NB4 (cell line): ENCODE measurements at regions not wholly inside any gene's neighbourhood (a gene's known extent, or its start where the extent isn't known, plus 50 kb on each side); places are given as distances from the start of the nearest gene placed in this dataset.

Experiments
- DNase-seq: peaks from one replicate; pipeline ENCODE4 v3.0.0; 2010; ENCODE audit warnings: low read depth
- H3K4me3 ChIP-seq: one replicate; pipeline ENCODE4 v1.5.1; 2011; ENCODE audit warnings: mild to moderate bottlenecking, low read depth, low read length, moderate library complexity
- MYC ChIP-seq: IDR thresholded peaks from 2 replicates; pipeline ENCODE4 v1.6.1; 2011; ENCODE audit warnings: low read depth, low read length
- POLR2A ChIP-seq: IDR thresholded peaks from 2 replicates; pipeline ENCODE4 v1.6.1; 2011; ENCODE audit warnings: mild to moderate bottlenecking; ENCODE audit not compliant: insufficient read length; ENCODE audit errors: extremely low read depth
- TF ChIP-seq, protein P1 (sequence below): IDR thresholded peaks from one replicate; pipeline ENCODE4 v1.5.1; 2012; ENCODE audit warnings: low read depth, low read length
- TF ChIP-seq, protein P2 (sequence below): IDR thresholded peaks from 2 replicates; pipeline ENCODE4 v1.6.1; 2011; ENCODE audit warnings: low read depth, low read length

DNA sequence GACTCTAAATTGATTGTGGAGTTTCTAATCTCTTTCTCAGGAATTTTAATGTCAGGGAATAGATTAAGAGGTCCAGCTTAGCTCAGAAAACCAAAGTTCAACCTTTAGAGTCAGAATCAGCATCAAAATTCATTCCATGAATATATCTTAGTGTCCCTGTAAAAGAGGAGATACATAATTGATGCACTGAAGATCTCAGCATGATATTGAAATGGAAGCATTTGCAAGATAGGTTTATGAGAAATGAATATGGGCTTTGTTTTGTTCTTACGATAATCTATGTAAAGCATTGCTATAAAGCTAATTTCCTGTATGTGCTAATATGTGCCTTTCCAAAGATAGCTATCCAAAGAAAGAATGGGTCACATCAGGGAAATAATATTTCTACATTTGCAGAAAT, 404.5 kb upstream of the HSF2 start:
- H3K4me3 ChIP-seq, result no peak overlapping the region
- TF ChIP-seq, protein P1, sequence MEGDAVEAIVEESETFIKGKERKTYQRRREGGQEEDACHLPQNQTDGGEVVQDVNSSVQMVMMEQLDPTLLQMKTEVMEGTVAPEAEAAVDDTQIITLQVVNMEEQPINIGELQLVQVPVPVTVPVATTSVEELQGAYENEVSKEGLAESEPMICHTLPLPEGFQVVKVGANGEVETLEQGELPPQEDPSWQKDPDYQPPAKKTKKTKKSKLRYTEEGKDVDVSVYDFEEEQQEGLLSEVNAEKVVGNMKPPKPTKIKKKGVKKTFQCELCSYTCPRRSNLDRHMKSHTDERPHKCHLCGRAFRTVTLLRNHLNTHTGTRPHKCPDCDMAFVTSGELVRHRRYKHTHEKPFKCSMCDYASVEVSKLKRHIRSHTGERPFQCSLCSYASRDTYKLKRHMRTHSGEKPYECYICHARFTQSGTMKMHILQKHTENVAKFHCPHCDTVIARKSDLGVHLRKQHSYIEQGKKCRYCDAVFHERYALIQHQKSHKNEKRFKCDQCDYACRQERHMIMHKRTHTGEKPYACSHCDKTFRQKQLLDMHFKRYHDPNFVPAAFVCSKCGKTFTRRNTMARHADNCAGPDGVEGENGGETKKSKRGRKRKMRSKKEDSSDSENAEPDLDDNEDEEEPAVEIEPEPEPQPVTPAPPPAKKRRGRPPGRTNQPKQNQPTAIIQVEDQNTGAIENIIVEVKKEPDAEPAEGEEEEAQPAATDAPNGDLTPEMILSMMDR, result no peak
- TF ChIP-seq POLR2A, result no peak
- TF ChIP-seq, protein P2, sequence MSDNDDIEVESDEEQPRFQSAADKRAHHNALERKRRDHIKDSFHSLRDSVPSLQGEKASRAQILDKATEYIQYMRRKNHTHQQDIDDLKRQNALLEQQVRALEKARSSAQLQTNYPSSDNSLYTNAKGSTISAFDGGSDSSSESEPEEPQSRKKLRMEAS, result no peak
- TF ChIP-seq MYC, result no peak
- no peak for DNase-seq

DNA sequence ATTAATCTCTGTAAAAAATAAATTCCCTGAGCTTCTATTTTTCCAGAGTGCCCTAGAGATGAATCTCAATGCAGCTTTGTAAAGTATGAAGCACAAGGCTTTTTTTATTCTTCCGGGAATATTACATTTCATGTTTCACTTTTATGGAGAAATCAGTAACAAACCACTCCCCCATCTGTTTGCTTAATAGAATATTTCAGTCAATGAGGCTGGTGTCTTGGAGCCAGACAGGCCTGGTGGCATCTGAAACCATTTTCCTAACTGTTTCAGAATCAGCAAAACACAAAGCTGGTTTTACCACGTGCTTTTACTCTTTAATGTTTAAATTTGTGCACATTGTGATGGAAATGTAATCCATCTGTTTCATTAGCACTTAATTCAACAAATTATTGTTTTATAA, 400.8 kb upstream of the HSF2 start:
- no peak for DNase-seq
- no peak overlapping the region for H3K4me3 ChIP-seq
- TF ChIP-seq, protein P2, result no peak
- TF ChIP-seq, protein P1, result no peak
- no peak for TF ChIP-seq MYC
- TF ChIP-seq POLR2A, result no peak

GRCh38 chr6:121999456-122000065, 399.9 kb upstream of the HSF2 start:
- no peak overlapping the region for H3K4me3 ChIP-seq
- DNase-seq, result no peak
- no peak for TF ChIP-seq POLR2A
- TF ChIP-seq, protein P1, result no peak
- TF ChIP-seq, protein P2, result no peak
- no peak for TF ChIP-seq MYC

- TF ChIP-seq, protein P2, result no peak
- no peak for TF ChIP-seq MYC
- TF ChIP-seq POLR2A, result no peak
- TF ChIP-seq, protein P1, result no peak
- H3K4me3 ChIP-seq, result no peak overlapping the region
- no peak for DNase-seq
These were observed 393.8 kb upstream of the HSF2 start for GRCh38 chr6:122005661-122006060.

DNA sequence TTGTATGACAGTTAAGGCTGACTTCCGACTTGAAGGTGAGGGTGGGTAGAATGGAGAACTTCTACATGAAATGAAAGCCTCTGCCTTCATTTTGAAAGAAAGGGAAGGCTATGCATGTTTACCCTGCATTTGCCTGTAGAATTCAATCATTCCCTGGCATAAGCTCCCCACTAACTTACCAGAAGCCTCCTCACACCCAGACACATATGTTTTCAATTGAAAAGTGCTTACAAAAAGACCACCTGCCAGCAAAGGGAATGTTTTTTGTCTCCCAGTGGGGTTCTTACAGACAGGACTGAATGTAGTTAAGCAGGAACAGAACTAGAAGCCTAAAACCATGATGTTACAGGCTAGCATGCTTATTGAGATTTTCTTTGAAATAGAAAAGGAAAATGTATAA, 392.1 kb upstream of the HSF2 start:
- no peak overlapping the region for H3K4me3 ChIP-seq
- DNase-seq, result no peak
- no peak for TF ChIP-seq MYC
- no peak for TF ChIP-seq POLR2A
- TF ChIP-seq, protein P1, result no peak
- TF ChIP-seq, protein P2, result no peak
